OCI-LY7 (cell line): ENCODE measurements at regions not wholly inside any gene's neighbourhood (a gene's known extent, or its start where the extent isn't known, plus 50 kb on each side); places are given as distances from the start of the nearest gene placed in this dataset.
A peak's percentile ranks its signal among the peaks of the same experiment; 100 is the strongest.

Experiments used
- BruUV-seq: library from RNA; stranded (reverse); fragments of 400-500 nt; replicated peaks from 2 replicates; lab custom pipeline; 2021; lab: Mats Ljungman, UMichigan
- CTCF ChIA-PET: fragments of 300-600 bp; sonication (Branson Sonifier 250); formaldehyde crosslinking; loops from one replicate; lab custom pipeline; 2022; ENCODE audit warnings: antibody characterized with exemption; ENCODE audit not compliant: unreplicated experiment; lab: Charles Lee
- POLR2A ChIA-PET: fragments of 300-600 bp; sonication (Branson Sonifier 250); formaldehyde crosslinking; loops from one replicate; lab custom pipeline; 2022; ENCODE audit warnings: antibody characterized with exemption; lab: Charles Lee
- DNase-seq: peaks from one replicate; pipeline ENCODE4 v3.0.0-alpha.2; 2015; ENCODE audit warnings: low spot score
- H2AFZ ChIP-seq: fragments of 200-600 bp; sonication (generic), shearing (Covaris generic); 2 replicates; pipeline ENCODE4 v1.6.1; 2014; ENCODE audit warnings: mild to moderate bottlenecking, antibody characterized with exemption, low read length, moderate library complexity
- H3K27ac ChIP-seq: fragments of 200-600 bp; sonication (generic); 2 replicates; pipeline ENCODE4 v1.5.1; 2014; ENCODE audit warnings: mixed run types, low read depth, mild to moderate bottlenecking, moderate library complexity, low read length, inconsistent platforms; ENCODE audit not compliant: poor library complexity, severe bottlenecking
- H3K36me3 ChIP-seq: fragments of 200-600 bp; sonication (generic); 2 replicates; pipeline ENCODE4 v1.6.1; 2014; ENCODE audit warnings: mild to moderate bottlenecking, antibody characterized with exemption, low read length, moderate library complexity, mixed read lengths; ENCODE audit not compliant: insufficient read depth
- H3K4me1 ChIP-seq: fragments of 200-600 bp; sonication (generic); 2 replicates; pipeline ENCODE4 v1.5.1; 2014; ENCODE audit warnings: mild to moderate bottlenecking, low read length; ENCODE audit not compliant: insufficient read depth, poor library complexity, severe bottlenecking
- H3K4me2 ChIP-seq: fragments of 200-600 bp; sonication (generic); 2 replicates; pipeline ENCODE4 v1.6.1; 2014; ENCODE audit warnings: mild to moderate bottlenecking, low read length
- H3K4me3 ChIP-seq: fragments of 200-600 bp; sonication (generic); 2 replicates; pipeline ENCODE4 v1.5.1; 2014; ENCODE audit warnings: mild to moderate bottlenecking, low read depth, low read length; ENCODE audit not compliant: poor library complexity, severe bottlenecking
- H3K79me2 ChIP-seq: fragments of 200-600 bp; sonication (generic); 2 replicates; pipeline ENCODE4 v1.6.1; 2016; ENCODE audit warnings: low read depth, mild to moderate bottlenecking, low read length, moderate library complexity, mixed read lengths; ENCODE audit not compliant: insufficient read depth
- H3K9me2 ChIP-seq: fragments of 200-600 bp; sonication (generic); 2 replicates; pipeline ENCODE4 v1.6.1; 2016; ENCODE audit warnings: mild to moderate bottlenecking, low read length, mixed read lengths; ENCODE audit not compliant: insufficient read depth
- H3K9me3 ChIP-seq: fragments of 200-600 bp; sonication (generic); 2 replicates; pipeline ENCODE4 v1.6.1; 2014; ENCODE audit warnings: mild to moderate bottlenecking, mixed run types, low read length, mixed read lengths
- H4K20me1 ChIP-seq: fragments of 200-600 bp; sonication (generic); 2 replicates; pipeline ENCODE4 v1.6.1; 2014; ENCODE audit warnings: mild to moderate bottlenecking, antibody characterized with exemption, low read length, moderate library complexity, mixed read lengths; ENCODE audit not compliant: insufficient read depth
- EZH2phosphoT487 ChIP-seq: fragments of 200-600 bp; sonication (generic); IDR thresholded peaks from 2 replicates; pipeline ENCODE4 v1.6.1; 2018; ENCODE audit warnings: low read depth, borderline replicate concordance, mild to moderate bottlenecking, mixed run types, antibody characterized with exemption, low read length, moderate library complexity, mixed read lengths
- intact Hi-C: fragments of 100-400 bp; cut with micrococcal nuclease; formaldehyde crosslinking; loops from one replicate; pipeline ENCODE4 v1.10.0; 2022; ENCODE audit not compliant: unreplicated experiment
- TF ChIP-seq, protein P1 (sequence below): fragments of 200-600 bp; sonication (generic); conservative IDR thresholded peaks from 2 replicates; pipeline ENCODE4 v1.5.1; 2014; ENCODE audit warnings: mild to moderate bottlenecking, antibody characterized with exemption, low read length, moderate library complexity, mixed read lengths

DNA sequence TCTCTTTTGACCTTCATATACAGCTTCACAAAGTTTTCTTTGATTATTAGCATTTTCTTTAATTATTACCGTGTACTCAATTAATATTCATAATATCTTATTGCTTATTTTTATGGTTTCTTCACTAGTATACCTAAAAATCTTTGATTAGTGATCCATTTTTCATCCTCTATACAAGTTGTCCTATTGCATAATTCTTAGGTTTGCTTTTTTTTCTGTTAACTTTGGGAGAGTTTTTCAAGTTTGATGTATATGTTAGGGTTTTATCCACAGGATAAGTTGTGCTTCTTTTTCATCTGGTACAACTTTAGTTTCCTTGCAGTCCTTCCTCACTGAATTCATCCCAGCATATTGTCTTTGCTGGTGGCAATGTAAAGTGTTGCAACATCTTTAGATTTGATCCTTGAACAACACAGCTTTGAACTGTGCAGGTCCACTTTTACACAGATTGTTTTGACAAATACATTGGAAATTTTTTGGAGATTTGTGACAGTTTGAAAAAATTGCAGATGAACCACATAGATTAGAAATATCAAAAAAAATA, 88.6 kb upstream of the NAV3 start:
- Histone ChIP-seq H3K27ac (no peak overlapping the region), H3K4me2 (no peak overlapping the region), H3K9me2 (no peaks in the 10 kb centered on the region), H3K4me1 (peaks cover 33% of the 10 kb centered on the region), H2AFZ (no peak overlapping the region), H4K20me1 (no peaks in the 10 kb centered on the region), H3K36me3 (peaks cover 9% of the 10 kb centered on the region), H3K4me3 (no peak overlapping the region), H3K9me3 (peaks cover 21% of the 10 kb centered on the region; the same call in 1 of the 2 replicates), H3K79me2 (no peaks in the 10 kb centered on the region)
- ChIA-PET POLR2A (interaction anchor here (0.7 kb wide), 1 partner anchor 1110 kb away, joined by 3 read pairs; no protein-coding TSS in a partner anchor), CTCF (no interaction called here)
- TF ChIP-seq, protein P1, sequence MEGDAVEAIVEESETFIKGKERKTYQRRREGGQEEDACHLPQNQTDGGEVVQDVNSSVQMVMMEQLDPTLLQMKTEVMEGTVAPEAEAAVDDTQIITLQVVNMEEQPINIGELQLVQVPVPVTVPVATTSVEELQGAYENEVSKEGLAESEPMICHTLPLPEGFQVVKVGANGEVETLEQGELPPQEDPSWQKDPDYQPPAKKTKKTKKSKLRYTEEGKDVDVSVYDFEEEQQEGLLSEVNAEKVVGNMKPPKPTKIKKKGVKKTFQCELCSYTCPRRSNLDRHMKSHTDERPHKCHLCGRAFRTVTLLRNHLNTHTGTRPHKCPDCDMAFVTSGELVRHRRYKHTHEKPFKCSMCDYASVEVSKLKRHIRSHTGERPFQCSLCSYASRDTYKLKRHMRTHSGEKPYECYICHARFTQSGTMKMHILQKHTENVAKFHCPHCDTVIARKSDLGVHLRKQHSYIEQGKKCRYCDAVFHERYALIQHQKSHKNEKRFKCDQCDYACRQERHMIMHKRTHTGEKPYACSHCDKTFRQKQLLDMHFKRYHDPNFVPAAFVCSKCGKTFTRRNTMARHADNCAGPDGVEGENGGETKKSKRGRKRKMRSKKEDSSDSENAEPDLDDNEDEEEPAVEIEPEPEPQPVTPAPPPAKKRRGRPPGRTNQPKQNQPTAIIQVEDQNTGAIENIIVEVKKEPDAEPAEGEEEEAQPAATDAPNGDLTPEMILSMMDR = no peak
- no peak for TF ChIP-seq EZH2phosphoT487
- no TSS peak for BruUV-seq
- intact Hi-C loops = no loop called here
- DNase-seq = no peak

DNA sequence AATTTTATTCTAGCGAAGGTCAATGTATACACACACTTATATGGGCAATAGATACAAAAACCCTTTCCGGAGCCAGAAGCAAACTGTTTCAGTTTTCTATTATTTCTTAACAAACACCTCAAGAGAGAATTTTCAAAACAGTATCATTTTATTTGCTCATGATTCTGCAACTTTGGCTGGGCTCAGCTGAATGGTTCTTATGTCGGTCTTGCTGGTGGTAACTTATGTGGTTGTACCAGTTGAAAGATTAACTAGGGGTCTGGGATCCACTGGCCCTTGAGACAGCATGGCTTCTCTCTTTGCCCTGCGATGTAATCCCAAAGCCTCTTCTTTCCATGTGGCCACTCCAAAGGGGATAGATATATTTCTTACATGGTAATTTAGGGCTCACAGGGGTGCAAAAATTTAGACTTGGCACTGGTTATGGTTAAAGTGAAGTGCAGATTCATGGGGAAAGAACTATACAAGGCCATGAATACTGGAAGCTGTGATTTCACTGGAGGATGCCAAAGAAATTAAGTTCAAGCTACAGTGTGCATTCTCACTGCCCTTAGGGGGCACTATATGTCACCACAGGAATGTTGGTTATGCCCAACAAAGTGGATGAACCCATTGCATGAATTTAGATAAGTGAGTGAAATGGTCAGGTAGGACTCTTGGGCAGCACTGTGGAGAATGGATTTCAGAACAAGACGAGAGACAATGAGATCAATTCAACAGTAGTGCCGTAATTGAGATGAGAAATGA, 94.3 kb upstream of the NAV3 start:
- peaks cover 16% of the 10 kb centered on the region; the same call in 1 of the 2 replicates for H3K9me3 ChIP-seq
- BruUV-seq = no TSS peak
- no peak overlapping the region for H2AFZ ChIP-seq
- peaks cover 3% of the 10 kb centered on the region; the same call in 1 of the 2 replicates for H3K36me3 ChIP-seq
- H3K4me2 ChIP-seq = no peak overlapping the region
- H3K4me1 ChIP-seq = peaks cover 9% of the 10 kb centered on the region
- TF ChIP-seq, protein P1 = peak; percentile 52
- no peak for TF ChIP-seq EZH2phosphoT487
- H4K20me1 ChIP-seq = no peaks in the 10 kb centered on the region
- ChIA-PET POLR2A (no interaction called here), CTCF (no interaction called here)
- DNase-seq = no peak
- no peak overlapping the region for H3K27ac ChIP-seq
- intact Hi-C loops = no loop called here
- no peak overlapping the region for H3K4me3 ChIP-seq
- H3K9me2 ChIP-seq = no peaks in the 10 kb centered on the region
- H3K79me2 ChIP-seq = no peaks in the 10 kb centered on the region
